AG09319 (cell line): ENCODE measurements at regions not wholly inside any gene's neighbourhood (a gene's known extent, or its start where the extent isn't known, plus 50 kb on each side); places are given as distances from the start of the nearest gene placed in this dataset.
A peak's percentile ranks its signal among the peaks of the same experiment; 100 is the strongest.

ENCODE experiments used
- DNase-seq: peaks from one replicate; pipeline ENCODE4 v3.0.0-alpha.2; 2010; ENCODE audit warnings: low read depth; ENCODE audit errors: extremely low read depth
- CTCF ChIP-seq: IDR thresholded peaks from 2 replicates; pipeline ENCODE4 v1.5.1; 2011; ENCODE audit warnings: low read depth, mild to moderate bottlenecking, inconsistent platforms, low read length, moderate library complexity

GRCh38 chr20:60244373-60245146 is 286.3 kb downstream of the CDH26 start:
- no peak for TF ChIP-seq CTCF

GRCh38 chr20:60246751-60247150 is 288.5 kb downstream of the CDH26 start:
- no peak for DNase-seq
- no peak for TF ChIP-seq CTCF

More at GRCh38 chr20:60244373-60245146, 286.3 kb downstream of the CDH26 start:
- DNase-seq: no peak

GRCh38 chr20:60249436-60249835 is 291.2 kb downstream of the CDH26 start:
- DNase-seq: peak; percentile 35
- TF ChIP-seq CTCF: no peak

- no peak for DNase-seq
- no peak for TF ChIP-seq CTCF
Measured at GRCh38 chr20:60250251-60250650, 292.0 kb downstream of the CDH26 start.

- no peak for DNase-seq
- no peak for TF ChIP-seq CTCF
Measured at GRCh38 chr20:60252866-60253265, 294.6 kb downstream of the CDH26 start.

GRCh38 chr20:60253471-60253870 is 295.2 kb downstream of the CDH26 start:
- DNase-seq: no peak
- TF ChIP-seq CTCF: no peak

- peak; percentile 19 for DNase-seq
- TF ChIP-seq CTCF: no peak
Measured at GRCh38 chr20:60254901-60255411, 296.7 kb downstream of the CDH26 start.
